ENCODE measurements at regions not wholly inside any gene's neighbourhood (a gene's known extent, or its start where the extent isn't known, plus 50 kb on each side); places are given as distances from the start of the nearest gene placed in this dataset.

GRCh38 chr5:14944350-14944739, 72.8 kb upstream of the ANKH start:
- TF ChIP-seq CTCF (IDR thresholded peaks at IDR 0.05; ENCODE audit: low read depth, low read length) (no peak), EZH2phosphoT487 (IDR thresholded peaks at IDR 0.05; ENCODE audit: low read depth) (no peak)

Data from OCI-LY3 (cell line).